Activated CD8-positive, alpha-beta memory T cell treated with anti-CD3 and anti-CD28 coated beads for 24 hours (primary cell): ENCODE measurements at regions not wholly inside any gene's neighbourhood (a gene's known extent, or its start where the extent isn't known, plus 50 kb on each side); places are given as distances from the start of the nearest gene placed in this dataset.
A peak's percentile ranks its signal among the peaks of the same experiment; 100 is the strongest.

Experiments
- DNase-seq: peaks from one replicate; pipeline ENCODE4 v3.0.0-alpha.2; 2020

GRCh38 chr20:40809361-40809760 lies 120.3 kb upstream of the MAFB start:
- DNase-seq, result no peak

GRCh38 chr20:40810332-40811000 lies 121.4 kb upstream of the MAFB start:
- no peak for DNase-seq

- no peak for DNase-seq
Measured at GRCh38 chr20:40811004-40811403, 122.0 kb upstream of the MAFB start.

- DNase-seq, result peak; percentile 41
Measured at GRCh38 chr20:40811660-40812414, 122.8 kb upstream of the MAFB start.

- peak; percentile 24 for DNase-seq
Measured at GRCh38 chr20:40812415-40812925, 123.4 kb upstream of the MAFB start.

- peak; percentile 21 for DNase-seq
Measured at GRCh38 chr20:40813029-40813431, 124.0 kb upstream of the MAFB start.

- DNase-seq, result no peak
Measured at GRCh38 chr20:40813708-40814630, 124.9 kb upstream of the MAFB start.

- DNase-seq, result peak; percentile 37
Measured at GRCh38 chr20:40814631-40814960, 125.6 kb upstream of the MAFB start.

GRCh38 chr20:40815156-40816038 lies 126.4 kb upstream of the MAFB start:
- peak; percentile 24 for DNase-seq

- DNase-seq, result peak; percentile 26
Measured at GRCh38 chr20:40816039-40816352, 127.0 kb upstream of the MAFB start.

- DNase-seq, result no peak
Measured at GRCh38 chr20:40821429-40821828, 132.4 kb upstream of the MAFB start.

GRCh38 chr20:40826699-40827098 lies 137.7 kb upstream of the MAFB start:
- DNase-seq, result no peak

GRCh38 chr20:40835321-40835720 lies 146.3 kb upstream of the MAFB start:
- no peak for DNase-seq

GRCh38 chr20:40838509-40838908 lies 149.5 kb upstream of the MAFB start:
- no peak for DNase-seq

GRCh38 chr20:40843251-40843650 lies 154.2 kb upstream of the MAFB start:
- DNase-seq, result no peak

- no peak for DNase-seq
Measured at GRCh38 chr20:40844332-40844731, 155.3 kb upstream of the MAFB start.

- DNase-seq, result no peak
Measured at GRCh38 chr20:40848096-40848495, 159.1 kb upstream of the MAFB start.

- no peak for DNase-seq
Measured at GRCh38 chr20:40848526-40848925, 159.5 kb upstream of the MAFB start.

GRCh38 chr20:40849456-40849855 lies 160.4 kb upstream of the MAFB start:
- DNase-seq, result no peak

- no peak for DNase-seq
Measured at GRCh38 chr20:40851051-40851450, 162.0 kb upstream of the MAFB start.

- DNase-seq, result no peak
Measured at GRCh38 chr20:40855269-40855668, 166.2 kb upstream of the MAFB start.

GRCh38 chr20:40856653-40857052 lies 167.6 kb upstream of the MAFB start:
- DNase-seq, result no peak

- DNase-seq, result no peak
Measured at GRCh38 chr20:40860487-40860902, 168.1 kb upstream of the TOP1 start.
